GM18520 (cell line): ENCODE measurements at regions not wholly inside any gene's neighbourhood (a gene's known extent, or its start where the extent isn't known, plus 50 kb on each side); places are given as distances from the start of the nearest gene placed in this dataset.

Source experiments
- ATAC-seq: cut with Tn5 transposase; IDR thresholded peaks from one replicate; pipeline ENCODE4 v1.9.1; 2021; ENCODE audit not compliant: unreplicated experiment

GRCh38 chr4:188197566-188197965 lies 58.3 kb downstream of the TRIML1 start:
- no peak for ATAC-seq

DNA sequence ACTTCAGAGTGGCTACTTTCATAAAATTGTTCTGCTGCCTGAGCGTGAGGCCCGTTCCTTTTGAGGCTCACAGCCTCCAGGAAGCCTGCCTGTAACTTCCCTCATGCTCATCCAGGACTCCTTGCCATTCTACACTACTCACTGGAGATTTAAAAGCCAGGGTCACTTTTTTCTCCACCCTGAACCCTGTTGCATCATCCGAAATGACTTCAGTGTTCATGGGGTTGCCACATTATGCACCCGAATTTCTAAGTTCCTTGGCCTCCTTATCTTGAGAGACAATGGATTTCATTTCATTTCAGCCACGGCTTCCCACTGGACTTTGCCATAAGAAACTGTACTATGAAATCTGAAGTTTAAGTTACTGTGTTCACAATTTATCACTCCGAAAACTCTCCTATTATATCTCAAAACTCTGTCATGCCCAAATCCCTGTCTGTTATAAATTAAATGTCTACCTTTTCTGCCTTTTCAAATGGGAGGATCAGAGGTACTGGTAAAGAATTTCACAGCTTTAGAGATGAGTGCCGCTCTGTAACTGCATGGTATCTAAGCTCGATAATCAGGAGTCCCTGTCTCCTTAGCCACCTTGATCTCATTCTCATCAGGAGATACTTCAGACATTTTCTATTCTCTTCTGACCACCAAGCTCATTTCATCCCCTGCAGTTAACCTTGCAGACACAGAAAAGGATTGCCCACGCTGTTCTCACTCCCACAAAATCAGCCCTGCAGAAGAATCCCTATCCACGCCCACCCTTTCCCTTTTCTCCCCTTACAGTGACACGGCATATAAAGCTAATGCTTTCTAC lies 59.9 kb downstream of the TRIML1 start:
- ATAC-seq: no peak

DNA sequence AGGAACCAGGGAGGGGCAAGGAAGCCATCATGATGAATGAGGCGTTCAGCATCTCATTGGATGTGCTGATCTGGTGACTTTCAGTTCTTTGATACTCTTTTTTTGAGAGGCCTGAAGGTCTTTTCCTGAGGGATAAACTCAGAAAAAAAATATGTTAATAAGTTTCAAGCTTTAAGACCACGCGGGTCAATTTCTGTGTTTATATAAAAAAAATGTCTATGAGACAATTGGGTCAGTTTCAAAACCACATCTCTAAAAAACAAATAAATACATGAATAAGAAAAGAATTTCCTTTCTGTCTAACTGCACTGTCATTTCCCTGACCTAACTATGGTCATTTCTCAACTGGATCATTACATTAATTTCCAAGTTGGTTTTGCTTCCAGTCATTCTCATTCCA lies 62.6 kb downstream of the TRIML1 start:
- ATAC-seq: no peak

- no peak for ATAC-seq
Measured at GRCh38 chr4:188206783-188207182, 67.5 kb downstream of the TRIML1 start.

DNA sequence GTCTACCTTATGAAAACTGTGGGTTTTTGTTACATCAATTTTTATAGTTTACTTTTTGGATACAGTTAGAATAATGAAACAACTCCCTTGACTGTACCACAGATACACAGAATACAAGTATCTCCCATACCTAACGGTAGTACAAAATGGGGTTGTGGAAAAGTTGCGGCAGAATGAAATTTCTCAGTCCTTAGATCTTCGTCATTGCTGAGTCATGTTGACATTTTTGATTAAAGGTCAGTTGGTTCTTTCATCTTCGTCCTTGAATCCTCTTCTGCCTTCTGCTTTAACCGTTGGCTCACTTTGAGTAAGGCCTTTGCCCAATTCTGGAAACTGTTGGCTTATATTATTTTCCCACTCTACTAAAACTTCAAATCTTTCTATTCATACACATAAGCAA lies 75.6 kb downstream of the TRIML1 start:
- ATAC-seq: no peak

DNA sequence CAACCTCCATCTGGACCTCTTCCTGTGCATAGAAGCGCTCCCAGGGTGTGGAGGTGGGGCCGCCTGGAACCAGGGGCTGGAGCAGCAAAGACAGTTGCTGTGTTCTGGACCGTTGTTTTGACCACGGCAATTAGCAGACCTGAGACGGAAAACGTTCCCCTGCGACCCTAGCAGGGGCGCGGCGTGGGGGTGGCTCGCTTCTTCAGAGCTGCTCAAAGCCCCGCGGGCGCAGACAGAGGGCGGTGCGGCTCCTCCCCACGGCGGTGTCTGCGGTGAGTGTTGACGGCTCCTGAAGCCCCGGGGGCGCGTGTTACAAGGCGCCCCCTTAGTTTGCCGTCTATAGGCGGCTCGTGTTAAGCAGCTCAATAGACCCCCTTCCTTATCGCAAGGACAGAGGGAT lies 79.2 kb downstream of the TRIML1 start:
- no peak for ATAC-seq

DNA sequence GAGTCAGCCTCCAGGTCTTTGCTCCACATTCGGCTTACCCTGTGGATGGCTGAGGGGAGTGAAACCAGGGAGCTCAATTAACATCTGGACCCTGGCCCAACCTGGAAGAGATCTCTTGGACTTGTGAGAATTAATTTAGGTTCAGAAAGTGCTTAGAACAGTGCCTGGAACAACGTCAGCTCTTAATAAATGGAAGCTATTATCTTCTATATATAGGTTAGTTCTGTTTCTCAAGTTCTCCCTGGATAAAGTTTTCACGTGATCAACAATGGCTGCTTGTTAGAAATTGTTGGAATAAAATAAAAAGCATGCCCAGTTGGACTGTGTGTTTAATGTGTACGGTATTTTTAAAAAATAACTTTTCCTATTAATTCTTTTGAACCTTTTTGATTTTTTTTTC lies 80.8 kb downstream of the TRIML1 start:
- no peak for ATAC-seq

DNA sequence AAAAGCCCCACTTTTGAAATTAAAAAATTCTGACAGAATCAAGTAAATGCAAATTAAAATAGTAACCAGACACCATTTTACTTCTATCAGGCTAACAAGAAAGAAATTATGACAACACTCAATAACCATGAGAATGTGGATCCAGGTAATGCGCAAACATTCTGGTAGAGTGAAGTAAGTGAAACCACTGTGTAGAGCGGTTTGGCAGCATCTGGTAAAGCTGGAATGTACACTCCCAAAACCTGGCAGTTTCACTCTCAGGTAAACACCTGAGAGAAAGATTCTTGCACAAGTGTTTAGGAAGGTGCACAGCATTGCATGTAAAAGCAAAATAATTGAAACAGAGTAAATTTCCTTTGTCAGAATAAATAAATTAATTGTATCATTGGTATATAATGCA lies 81.8 kb downstream of the TRIML1 start:
- no peak for ATAC-seq

DNA sequence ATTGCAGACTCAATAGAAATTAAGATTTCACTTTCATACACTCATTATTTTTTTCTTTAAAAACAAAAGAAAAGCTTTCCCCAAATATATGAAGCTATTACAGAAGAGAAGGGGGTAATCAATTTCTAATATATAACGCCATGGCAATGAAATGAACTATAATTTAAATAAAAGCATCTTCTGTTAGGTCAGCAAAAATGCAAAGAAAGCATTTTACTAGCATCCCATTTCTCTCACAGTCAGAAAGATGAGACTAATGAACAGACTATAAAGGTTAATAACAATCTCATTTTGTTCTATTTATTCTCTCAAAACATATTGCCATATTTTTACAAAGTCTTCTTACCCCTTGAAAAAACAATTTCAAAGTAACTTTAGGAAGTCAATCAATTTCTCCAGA lies 89.0 kb downstream of the TRIML1 start:
- ATAC-seq: no peak

DNA sequence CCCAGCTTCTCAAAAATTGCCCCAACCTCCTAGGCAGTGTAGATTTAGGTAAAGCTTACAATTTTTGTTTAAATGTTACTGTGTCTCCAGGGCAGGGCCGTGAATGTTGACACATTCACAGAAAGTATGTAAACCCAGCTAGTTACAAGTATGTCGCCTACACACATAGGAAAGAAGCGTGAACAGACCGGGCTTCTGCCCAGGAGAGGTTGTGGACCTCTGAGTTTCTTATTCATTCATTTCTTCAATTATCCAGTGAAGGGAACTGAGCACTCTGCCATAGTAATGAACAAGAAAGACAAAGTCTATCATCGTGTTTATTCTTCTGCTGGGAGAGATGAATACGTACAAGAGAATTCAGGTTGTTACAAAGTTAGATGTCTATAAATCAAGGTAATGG lies 93.2 kb downstream of the TRIML1 start:
- no peak for ATAC-seq

DNA sequence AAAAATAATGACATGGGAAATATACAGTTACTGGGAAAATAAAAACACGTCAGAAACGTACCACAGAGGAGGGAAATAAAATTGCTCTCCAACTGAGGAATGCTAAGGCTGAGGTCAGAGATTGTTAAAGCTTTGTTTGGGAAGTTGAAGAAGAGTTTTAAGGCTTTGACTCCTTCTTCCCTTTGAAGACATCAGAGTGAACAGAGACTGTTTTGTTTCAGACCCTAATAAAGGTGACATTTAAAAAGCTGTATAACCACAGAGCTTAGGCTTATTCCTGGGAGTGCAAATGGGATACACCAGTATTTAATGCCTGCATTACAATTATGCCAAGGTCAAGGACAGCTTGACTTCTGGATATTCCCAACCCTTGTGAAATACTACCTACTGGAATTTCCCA lies 102.8 kb downstream of the TRIML1 start:
- no peak for ATAC-seq

DNA sequence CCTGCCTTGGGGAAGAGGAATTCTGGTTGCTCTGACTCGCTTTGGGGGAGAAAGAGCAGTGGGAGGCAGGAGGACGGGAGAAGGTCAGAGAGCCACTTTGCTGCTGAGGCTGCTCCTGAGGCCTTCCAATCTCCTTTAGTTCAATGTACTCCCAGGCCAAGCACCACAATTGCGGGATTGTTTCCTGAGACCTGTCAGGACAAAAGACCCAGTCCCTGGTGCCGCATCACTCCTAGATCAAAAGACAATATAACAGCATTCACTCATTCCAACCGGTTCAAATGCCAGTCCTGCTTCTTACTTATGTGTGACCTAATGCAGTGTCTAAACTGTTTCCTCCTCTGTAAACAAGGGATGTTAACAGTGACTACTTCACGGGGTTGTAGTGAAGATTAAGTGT lies 106.4 kb downstream of the TRIML1 start:
- ATAC-seq: no peak

DNA sequence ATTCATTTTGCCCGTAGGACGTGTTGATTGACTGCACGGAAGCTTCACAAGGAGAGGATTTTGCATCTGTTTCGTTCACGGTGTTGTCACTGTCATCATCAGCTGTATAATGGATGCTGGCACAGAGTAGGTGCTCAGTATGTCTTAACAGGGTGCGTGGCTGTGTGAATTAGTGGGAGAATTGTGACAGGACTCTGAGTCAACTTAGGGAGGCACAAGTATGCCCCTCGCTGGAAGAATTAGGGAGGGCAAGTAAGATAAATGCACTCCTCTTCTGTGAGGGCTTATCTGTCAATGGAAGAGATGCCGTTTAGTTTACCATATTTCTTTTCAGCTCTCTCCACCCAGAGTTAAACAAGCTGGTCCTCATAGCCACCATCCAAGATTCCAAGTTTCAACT lies 107.2 kb downstream of the TRIML1 start:
- no peak for ATAC-seq

DNA sequence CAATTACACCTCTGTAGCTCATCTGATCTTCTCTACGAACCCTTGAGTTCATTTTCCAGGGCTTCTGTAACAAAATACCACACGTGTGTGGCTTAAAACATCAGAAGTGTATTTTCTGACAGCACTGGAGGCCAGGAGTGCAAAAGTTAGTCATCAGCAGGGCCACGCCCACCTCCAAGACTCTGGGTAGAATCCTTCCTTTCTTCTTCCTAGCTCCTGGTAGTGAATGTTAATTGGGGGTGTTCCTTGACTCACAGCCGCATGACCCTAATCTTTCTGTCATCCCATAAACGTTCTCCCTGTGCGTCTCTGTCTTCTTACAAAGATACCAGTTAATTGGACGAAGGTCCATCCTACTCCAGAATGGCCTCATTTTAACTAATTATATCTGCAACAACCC lies 115.0 kb downstream of the TRIML1 start:
- no peak for ATAC-seq

DNA sequence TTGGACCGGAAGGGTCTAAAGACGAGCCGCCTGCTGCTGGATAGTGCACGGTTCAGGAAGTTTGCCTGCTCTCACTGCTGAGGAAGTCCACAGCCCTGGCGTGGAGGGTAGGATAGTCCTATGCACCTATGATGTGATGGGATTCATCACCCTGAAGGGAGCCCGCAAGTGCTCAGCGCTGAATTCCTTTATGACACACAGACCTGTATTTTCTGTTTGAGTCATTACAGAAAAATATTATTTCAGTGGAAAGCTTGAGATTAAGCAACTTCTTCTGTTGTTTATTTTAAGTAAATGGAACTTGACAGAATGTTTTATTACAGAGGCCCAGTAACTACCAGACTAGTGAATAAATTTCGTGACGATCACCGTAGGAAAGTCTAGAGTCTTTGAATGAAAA lies 123.2 kb downstream of the TRIML1 start:
- no peak for ATAC-seq

DNA sequence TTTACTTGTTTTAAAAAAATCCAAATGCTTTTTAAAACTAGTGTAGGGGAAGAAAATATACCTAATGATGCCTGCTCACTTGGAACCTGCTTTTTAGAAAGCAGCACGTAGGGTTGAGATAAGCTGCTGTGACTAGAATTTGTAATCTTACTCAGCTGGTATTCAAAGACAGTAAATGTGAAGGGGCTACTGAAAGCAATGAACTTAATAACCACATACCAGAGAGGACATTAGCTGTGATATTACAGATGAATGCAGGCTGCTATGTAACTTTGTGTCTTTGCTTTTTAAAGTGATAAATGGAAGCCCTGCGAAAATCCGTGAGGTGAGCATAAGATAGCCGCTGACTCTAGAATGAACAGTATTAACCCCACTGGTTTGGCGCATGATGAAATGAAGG lies 124.1 kb downstream of the TRIML1 start:
- no peak for ATAC-seq

DNA sequence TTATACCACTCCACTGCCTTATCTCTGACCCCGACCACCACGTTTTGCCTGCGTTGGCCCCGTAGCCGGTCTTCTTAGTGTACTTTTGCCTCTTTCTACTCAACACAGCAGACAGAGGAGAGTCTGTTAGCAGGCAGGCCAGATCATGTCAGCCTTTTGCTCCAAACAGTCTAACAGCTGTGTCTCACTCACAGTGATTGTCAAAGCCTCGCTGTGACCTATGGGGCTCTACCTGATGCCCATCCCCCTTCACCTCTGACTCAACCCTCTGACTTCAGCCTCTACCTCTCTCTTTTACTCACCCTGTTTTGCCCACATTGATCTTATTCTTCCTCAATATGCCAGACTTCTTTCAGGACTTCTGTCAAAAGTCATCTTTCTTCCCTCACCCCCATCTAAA lies 127.1 kb downstream of the TRIML1 start:
- no peak for ATAC-seq

DNA sequence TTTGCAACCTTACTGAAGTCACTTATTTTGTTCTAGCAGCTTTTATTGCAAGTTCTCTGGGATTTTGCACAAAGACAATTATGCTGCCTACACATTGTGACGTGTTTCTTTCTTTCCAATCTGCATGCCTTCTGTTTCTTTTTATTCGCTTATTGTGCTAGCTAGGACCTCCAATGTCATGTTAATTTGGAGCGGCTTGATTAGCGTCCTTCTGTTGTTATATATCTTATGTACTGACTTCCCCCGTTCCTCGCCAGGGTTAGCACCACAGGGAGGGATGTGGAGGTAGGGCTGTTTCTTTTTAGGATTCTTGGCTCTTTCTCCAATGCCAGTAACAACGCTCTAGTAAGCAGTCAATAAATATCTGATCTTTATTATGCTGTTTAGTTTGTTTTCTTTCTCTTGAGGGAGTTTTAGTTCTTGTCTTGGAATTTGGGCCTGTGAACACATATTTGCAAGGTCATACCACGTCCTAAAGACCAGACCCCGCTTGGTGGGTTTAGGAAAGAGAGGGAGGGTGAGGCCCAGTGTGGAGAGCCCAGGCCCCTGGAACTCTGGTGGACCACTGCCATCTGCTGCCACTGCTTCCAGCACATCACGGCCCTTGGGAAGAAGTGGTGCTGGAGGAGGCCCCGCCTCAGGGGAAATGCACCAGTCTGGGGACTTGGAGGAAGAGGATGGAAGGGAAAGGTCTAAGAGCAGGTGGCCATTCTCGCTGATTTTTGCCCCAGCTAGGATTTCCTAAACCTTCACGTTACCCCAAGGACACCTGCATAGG lies 129.1 kb downstream of the TRIML1 start:
- ATAC-seq: no peak

- ATAC-seq: no peak
Measured at GRCh38 chr4:188270273-188271069, 131.2 kb downstream of the TRIML1 start.

GRCh38 chr4:188275686-188276085 lies 136.4 kb downstream of the TRIML1 start:
- ATAC-seq: no peak

GRCh38 chr4:188279184-188279583 lies 139.9 kb downstream of the TRIML1 start:
- no peak for ATAC-seq
